Hindlimb muscle (tissue), 1 donor: ENCODE measurements at regions not wholly inside any gene's neighbourhood (a gene's known extent, or its start where the extent isn't known, plus 50 kb on each side); places are given as distances from the start of the nearest gene placed in this dataset.

ENCODE experiments used
- DNase-seq: peaks from one replicate; pipeline ENCODE4 v3.0.0-alpha.2; 2013

GRCh38 chr5:112025757-112026156 is 268.8 kb upstream of the NREP start:
- DNase-seq: no peak

GRCh38 chr5:112024769-112025168 is 267.8 kb upstream of the NREP start:
- DNase-seq: no peak

- no peak for DNase-seq
These were observed 267.2 kb upstream of the NREP start for GRCh38 chr5:112024221-112024620.

- no peak for DNase-seq
These were observed 266.8 kb upstream of the NREP start for GRCh38 chr5:112023766-112024165.

DNA sequence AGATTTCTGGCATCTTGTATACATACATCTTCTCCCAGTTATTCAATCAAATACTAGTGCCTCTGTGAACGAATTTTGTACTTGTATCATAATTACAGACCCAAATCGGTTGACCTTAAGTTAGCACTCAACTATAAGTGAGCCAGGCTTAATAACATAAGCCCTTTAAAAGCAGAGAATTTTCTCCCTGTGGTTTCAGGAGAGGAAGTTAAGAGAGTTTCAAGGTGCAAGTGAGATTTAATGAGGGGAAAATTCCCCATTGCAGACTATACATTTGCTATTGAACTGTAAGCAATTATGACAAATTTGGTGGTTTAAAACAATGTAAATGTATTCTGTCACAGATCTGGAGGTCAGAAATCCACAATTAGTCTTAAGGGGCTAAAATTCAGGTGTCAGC is 261.9 kb upstream of the NREP start:
- no peak for DNase-seq

DNA sequence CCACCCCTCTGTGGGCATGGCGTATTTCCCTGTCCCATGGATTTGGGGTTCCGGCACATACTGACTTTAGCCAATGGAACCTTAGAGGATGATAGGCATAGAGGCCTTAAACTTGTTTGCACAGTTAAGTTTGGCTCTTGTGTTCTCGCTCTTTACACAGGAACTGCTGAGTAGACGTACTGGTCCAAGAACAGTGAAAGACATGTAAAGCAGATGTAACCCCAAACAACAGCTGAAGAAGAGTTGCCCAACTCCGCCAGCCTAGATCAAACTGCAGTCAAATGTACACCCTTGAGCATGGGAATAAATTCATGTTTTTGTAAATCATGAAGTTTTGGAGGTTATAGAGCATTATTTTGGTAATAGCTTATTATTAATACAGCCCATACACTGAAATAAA is 260.0 kb upstream of the NREP start:
- DNase-seq: no peak

- peak; percentile 40 for DNase-seq
These were observed 257.9 kb upstream of the NREP start for GRCh38 chr5:112014783-112015395.

DNA sequence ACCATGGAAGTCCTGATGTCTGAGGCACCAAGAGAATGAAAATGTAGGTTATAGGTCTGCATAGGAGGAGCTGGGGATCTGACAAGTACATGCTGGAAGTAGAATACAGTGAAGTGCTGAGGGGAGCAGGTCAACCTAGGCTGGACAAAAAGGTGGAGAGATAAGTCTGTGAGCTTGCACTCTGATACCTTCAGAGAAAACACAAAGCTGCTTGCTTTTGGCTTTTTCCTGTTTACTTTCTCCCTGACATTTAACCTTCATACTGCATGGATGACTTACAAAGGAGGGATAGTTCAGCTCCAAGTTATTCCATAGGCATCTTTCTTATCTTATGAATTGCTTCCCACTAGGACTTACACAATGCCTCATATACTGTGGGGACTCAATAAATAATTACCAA is 256.7 kb upstream of the NREP start:
- DNase-seq: no peak

DNA sequence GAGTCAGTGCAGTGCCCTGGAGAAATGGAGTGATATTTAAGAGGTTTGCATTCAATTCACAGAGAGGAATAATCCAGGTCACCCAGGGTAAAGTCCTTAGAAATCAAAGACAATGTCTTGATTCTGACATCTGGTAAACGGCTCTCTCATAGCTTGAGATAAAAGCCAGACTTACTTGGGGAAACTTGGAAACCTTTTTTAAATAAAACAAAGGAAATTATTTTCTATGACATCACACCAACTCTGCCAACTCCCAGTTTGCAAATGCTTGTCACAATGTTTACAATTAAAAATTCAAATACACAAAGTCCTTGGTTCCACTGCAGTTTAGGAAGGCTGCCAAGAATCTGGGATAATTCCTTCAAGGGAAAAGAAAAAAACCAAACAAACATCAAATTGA is 255.1 kb upstream of the NREP start:
- no peak for DNase-seq

DNA sequence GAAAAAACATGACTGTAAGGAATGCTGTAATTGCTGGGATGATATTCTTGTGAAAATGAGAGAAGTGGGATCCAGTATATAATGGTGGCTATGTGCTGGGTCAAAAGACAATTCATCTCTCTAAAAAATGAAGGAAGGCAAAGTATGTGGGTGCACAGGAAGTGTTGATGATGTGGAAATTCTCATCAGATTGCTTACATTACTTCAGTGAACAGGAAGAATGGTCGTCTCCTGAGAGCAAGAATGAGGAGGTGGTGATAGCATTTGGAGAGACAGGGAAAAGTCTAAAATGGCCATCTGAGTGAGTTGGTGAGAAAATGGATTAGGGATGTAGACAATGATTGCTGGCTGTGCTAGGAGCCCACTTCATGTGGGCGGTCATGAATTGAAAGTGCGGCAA is 253.5 kb upstream of the NREP start:
- DNase-seq: no peak

- no peak for DNase-seq
These were observed 249.7 kb upstream of the NREP start for GRCh38 chr5:112006721-112007120.

- DNase-seq: peak; percentile 30
These were observed 248.6 kb upstream of the NREP start for GRCh38 chr5:112005623-112005930.

DNA sequence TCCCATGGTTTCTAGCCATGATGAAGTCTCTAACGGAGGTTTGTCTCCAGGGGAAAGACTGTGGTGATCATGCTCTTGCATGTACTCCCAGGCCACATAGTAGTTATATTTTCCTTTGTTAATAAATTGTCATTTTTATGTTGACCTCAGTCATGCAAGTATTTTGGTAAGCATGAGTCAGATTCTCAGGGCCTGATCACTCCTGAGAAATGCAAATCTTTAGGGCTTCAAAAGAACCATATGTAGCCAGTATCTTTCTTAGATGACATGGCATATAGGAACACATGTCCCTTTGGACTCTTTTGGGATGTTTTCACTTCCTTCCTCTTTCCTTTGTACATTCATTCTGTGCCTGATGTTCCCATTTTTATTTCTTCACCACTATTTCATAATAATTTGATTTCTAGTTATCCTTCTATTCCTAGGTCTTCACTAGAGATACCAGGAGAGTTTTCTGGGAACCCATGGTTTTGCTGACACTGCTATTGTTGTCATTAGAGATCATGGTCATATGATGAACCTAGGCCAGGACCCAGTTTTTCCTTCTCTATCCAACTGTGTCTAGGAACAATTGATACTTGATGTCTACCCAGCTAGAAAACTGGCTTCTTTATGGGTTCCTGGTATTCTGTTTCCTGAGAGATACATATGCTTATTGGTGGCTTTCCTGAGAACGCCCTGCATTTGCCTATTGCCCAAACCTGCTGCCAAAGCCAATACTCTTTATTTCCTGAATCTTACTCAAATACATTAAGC is 248.1 kb upstream of the NREP start:
- DNase-seq: no peak

DNA sequence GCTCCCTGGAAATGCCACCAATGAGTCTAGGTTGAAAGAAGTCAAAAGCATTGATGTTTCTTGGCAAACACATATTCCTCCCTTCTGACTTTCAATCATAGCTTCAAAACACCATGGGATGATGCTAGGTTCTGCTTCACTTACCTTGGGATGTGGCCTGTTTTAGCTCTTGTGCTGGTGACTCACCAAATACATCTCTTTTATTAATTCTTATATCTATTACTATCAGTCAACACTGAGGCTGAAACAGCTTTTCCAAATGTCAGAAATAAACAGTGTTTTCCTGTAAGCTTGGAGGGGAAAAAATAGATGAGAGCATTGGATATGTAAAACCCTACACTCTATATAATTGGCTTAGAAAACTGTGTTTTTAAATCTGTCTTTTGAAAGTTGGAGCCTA is 245.4 kb upstream of the NREP start:
- no peak for DNase-seq

- DNase-seq: no peak
These were observed 242.3 kb upstream of the NREP start for GRCh38 chr5:111999286-111999685.

DNA sequence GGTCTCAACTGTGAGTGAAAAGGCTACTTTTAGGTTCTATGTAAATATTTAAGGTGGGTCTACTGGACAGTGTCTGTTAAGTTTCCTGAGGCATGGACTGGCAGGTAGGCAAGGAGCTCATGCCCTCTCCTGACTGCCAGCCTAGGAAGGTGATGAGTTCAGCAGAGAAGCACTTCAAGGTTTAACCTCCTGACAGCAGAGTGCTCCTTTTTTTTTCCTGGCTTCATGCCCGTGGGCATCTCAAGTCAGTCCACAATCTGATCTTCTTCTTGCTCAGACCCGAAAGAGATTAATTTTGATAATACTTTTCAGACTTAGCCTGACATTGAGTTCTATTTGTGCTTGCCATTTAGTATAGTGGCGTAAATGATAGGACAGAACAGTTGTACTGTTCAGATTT is 241.9 kb upstream of the NREP start:
- DNase-seq: no peak

GRCh38 chr5:111997711-111998110 is 240.7 kb upstream of the NREP start:
- no peak for DNase-seq

DNA sequence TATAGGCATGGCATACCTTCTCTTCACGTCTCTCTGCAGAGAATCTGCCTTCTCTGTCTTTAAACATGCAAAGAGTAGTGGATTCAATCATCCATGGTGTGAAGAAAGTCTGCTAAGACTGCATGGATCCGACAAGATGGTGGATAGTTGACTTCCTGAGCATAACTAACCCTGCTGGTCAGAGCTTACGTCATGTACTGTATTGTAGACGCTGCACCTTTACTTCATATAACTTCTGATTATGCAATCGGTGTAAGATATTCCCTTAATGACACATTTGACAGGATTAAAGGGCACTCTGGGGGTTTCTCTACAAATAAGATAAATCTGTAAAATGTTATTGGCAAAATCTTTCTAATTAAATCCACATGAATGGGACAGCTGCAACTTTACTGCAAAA is 240.3 kb upstream of the NREP start:
- DNase-seq: no peak

GRCh38 chr5:111996574-111996973 is 239.6 kb upstream of the NREP start:
- DNase-seq: no peak

DNA sequence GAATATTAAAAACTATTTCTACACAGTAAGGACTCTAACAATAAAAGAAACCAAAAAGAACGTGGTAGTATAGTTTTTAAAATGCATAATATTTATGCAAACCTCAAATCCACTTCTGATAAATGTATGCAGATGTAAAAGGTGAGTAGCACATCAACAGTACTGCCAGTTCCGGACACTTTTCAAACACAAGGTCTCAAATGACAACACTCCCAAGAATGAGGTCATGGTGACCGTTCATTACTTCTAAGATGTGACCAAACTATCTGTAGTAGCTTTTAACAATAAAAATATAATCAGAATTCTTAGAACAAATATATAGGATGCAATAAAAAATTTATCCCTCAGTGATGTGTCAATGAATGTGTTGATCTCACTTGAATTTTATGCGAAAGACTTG is 238.7 kb upstream of the NREP start:
- DNase-seq: no peak

GRCh38 chr5:111993242-111993641 is 236.2 kb upstream of the NREP start:
- DNase-seq: no peak

DNA sequence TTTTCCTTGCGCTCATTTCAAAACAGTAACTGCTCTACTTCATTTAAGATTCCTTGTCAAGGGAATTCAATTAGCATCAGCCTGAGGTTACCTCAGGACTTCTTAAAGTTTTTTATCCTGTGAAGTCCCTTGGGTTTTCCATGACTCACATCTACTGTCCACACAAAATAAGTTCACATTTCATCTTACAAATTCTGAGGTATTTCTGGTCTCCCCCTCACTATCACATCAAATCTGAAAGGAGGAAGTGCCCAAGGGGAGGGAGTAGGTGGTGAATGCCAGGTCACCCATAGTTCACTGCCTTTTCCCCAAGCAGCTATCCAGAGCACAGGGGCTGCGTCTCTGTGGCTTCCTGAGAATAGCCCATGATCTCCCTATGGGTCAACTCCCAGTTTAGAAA is 227.1 kb upstream of the NREP start:
- no peak for DNase-seq

DNA sequence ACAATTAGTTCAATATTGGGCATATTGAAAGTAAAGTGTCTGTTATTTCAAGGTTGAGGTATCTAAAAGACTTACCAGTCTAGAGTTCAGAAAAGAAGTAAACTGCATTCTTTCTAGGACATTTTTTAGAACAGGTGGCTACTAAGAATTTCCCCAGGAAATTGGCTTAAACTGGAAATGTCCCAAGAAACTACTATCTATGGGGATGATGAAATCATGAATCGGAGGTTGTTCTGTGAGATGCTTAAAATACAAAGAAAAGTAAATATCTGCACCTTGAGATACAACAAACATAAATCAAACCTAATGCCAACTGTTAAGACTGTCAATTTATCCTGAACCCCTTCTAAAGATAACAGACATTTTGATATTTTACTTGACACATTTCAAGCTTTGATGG is 226.5 kb upstream of the NREP start:
- DNase-seq: no peak

DNA sequence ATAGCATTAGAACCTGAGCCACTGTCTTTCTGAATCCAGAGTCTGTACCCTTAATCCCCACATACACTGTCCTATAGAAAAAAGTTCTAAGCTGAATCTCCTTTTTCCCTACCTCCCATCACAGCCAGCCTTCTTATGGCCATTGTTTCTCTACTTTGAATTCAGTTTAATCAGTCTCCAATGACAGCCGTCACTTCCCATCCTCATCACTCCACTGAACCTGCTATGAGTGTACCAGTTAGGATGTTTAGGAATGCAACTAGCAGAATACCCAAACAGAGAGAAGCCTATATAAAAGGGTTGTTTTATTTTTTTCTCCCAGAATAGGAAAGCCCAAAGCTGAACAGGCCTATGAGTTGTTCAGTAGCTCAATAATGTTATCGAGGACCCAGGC is 220.4 kb upstream of the NREP start:
- DNase-seq: no peak
